ENCODE measurements at regions not wholly inside any gene's neighbourhood (a gene's known extent, or its start where the extent isn't known, plus 50 kb on each side); places are given as distances from the start of the nearest gene placed in this dataset.

DNA sequence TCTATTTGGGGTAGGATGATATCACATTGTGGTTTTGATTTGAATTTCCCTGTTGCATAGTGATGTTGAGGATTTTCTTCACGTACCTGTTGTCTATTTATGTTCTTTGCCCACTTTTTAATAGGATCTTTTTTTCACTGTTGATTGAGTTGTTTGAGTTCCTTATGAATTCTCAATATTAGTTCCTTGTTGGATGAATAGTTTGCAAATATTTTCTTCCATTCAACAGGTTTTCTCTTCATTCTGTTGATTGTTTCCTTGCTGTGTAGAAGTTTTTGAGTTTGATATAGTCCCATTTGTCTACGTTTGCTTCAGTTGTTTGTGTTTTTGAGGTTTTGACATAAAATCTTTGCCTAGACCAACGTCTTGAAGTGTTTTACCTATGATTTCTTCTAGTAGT lies 369.5 kb upstream of the CAMK1G start:
- intact Hi-C loops (cut with DNase I; ENCODE audit: low total_unique reads): no loop called here
- TF ChIP-seq, protein P1, sequence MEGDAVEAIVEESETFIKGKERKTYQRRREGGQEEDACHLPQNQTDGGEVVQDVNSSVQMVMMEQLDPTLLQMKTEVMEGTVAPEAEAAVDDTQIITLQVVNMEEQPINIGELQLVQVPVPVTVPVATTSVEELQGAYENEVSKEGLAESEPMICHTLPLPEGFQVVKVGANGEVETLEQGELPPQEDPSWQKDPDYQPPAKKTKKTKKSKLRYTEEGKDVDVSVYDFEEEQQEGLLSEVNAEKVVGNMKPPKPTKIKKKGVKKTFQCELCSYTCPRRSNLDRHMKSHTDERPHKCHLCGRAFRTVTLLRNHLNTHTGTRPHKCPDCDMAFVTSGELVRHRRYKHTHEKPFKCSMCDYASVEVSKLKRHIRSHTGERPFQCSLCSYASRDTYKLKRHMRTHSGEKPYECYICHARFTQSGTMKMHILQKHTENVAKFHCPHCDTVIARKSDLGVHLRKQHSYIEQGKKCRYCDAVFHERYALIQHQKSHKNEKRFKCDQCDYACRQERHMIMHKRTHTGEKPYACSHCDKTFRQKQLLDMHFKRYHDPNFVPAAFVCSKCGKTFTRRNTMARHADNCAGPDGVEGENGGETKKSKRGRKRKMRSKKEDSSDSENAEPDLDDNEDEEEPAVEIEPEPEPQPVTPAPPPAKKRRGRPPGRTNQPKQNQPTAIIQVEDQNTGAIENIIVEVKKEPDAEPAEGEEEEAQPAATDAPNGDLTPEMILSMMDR (IDR thresholded peaks at IDR 0.05): no peak
- TF ChIP-seq POLR2A (IDR thresholded peaks at IDR 0.05): no peak
- WGBS, 2 donors: 72 to 76% methylated on average over 3 of the region's 3 CpGs
- no peak overlapping the region for H3K4me3 ChIP-seq (ENCODE audit: low read depth, poor library complexity, severe bottlenecking)
- no peak for DNase-seq (ENCODE audit: low spot score in 2 of 2)

DNA sequence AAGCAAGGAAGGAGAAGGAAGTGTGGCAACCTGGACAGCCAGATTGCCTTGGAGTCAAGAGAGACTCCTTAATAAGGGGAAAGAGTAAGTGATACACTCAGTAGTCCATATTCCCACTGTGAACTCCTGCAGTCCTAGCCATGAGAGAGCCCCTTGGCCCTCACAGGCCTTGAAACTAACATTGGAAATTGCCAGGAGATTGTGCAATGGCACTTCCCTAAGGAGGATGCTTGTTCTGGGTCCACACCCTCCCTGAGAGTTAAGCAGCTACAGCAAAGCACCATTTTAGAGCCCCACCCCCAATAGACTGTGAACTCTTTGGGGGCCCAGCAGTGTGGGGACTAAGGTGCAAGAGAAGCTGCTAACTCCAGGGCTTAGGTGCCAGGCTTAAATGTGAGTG lies 367.7 kb upstream of the CAMK1G start:
- intact Hi-C loops (cut with DNase I; ENCODE audit: low total_unique reads): no loop called here
- H3K4me3 ChIP-seq (ENCODE audit: low read depth, poor library complexity, severe bottlenecking): no peak overlapping the region
- TF ChIP-seq, protein P1 (IDR thresholded peaks at IDR 0.05): no peak
- no peak for TF ChIP-seq POLR2A (IDR thresholded peaks at IDR 0.05)
- no peak for DNase-seq (ENCODE audit: low spot score in 2 of 2)

DNA sequence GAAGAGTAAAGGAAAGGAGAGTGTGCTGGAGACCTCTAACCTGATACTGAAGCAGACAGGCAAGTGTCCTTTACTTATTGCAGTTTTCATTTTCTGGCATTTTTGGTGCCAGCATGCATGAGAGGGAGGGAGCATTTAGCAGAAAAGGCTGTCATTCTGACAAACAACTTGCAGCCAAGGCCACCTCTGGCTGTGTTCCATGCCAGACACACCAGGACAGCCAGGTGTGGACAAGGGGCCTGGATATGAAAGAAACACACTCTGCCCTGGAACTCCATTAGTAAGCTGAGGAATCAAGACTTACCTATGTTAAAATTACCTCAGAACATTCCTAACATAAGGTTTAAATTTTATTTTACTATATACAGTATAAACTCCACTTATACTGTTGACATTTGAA lies 365.4 kb upstream of the CAMK1G start:
- TF ChIP-seq POLR2A (IDR thresholded peaks at IDR 0.05): no peak
- intact Hi-C loops (cut with DNase I; ENCODE audit: low total_unique reads): no loop called here
- DNase-seq (ENCODE audit: low spot score in 2 of 2): no peak
- no peak overlapping the region for H3K4me3 ChIP-seq (ENCODE audit: low read depth, poor library complexity, severe bottlenecking)

DNA sequence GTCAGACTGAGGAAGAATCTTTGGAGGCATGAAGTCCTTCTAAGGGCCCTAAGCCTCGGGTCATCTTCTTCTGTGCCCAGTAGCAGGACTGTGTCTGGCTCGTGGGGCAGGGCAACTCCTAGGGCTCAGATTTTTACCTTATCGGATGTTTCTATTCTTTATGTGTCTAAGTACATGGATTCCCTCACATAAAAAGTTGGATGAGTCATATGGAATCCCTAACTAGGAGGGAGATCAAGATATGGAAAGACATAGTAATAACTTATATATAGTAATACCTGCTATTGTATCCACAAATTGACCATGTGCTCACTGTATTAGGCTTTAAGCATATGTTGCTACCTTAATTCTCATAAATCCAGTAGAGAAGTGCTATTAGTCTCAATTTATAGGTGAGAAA lies 364.5 kb upstream of the CAMK1G start:
- TF ChIP-seq, protein P1 (IDR thresholded peaks at IDR 0.05): no peak
- TF ChIP-seq POLR2A (IDR thresholded peaks at IDR 0.05): no peak
- WGBS, 2 donors: 42 to 48% methylated on average over 3 of the region's 3 CpGs
- no peak for DNase-seq (ENCODE audit: low spot score in 2 of 2)
- intact Hi-C loops (cut with DNase I; ENCODE audit: low total_unique reads): no loop called here
- H3K4me3 ChIP-seq (ENCODE audit: low read depth, poor library complexity, severe bottlenecking): no peak overlapping the region

DNA sequence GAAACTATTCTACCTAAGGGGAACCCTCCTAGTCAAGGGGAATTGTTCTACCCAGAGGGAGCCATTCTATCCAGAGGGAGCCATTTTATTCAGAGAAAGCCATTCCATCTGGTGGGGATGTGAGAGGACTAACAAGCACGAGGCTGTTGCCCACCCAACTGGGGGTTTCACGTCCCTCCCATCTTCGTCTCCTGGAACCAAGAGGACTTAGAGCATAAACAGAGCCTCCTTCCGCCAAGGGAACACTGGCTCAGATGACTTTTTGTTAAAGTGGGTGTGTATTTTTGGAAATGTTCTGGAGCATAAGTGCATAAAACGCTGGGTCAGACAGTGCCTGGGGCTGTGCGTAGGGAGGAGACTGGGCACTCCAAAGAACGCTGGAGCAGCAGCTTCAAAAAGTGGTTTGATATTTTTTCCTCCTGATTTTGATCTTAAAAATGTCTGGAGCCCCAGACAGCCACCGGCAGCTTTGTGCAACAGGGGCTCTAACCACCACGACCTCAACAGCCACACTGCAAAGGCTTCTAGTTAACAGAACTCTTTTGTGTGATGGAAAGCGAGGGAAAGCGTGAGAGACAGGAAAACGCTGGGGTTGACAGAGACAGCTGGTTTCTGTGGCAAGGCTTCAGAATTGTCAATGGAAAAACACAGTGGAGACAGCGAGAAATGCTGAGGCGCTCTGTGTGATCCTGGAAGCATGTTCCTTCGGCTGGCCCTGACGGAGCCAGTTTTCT lies 363.6 kb upstream of the CAMK1G start:
- no peak overlapping the region for H3K4me3 ChIP-seq (ENCODE audit: low read depth, poor library complexity, severe bottlenecking)
- TF ChIP-seq POLR2A (IDR thresholded peaks at IDR 0.05): no peak
- TF ChIP-seq, protein P1 (IDR thresholded peaks at IDR 0.05): no peak
- intact Hi-C loops (cut with DNase I; ENCODE audit: low total_unique reads): no loop called here
- no peak for DNase-seq (ENCODE audit: low spot score in 2 of 2)
- WGBS, 2 donors: 33 to 45% methylated on average over 16 of the region's 16 CpGs

DNA sequence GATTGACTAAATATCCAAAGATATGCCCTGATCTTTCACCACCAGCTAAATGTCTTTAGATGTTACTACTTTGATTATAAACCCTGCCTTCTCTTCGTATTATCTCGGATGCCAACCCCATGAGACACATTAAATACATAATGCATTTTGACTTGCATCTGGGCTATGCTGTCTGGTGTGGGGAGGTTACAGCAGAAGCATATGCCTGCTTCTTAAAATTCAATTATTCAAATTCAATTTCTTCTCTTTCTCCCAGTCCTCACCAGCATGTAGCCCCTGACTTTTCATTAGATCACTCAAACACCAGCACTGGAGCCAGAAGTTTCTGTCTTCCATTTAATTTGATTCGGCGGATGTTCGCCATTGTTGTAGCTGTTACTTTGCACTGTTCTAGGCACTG lies 360.7 kb upstream of the CAMK1G start:
- 89% methylated on average over 5 of the region's 5 CpGs for WGBS, 2 donors
- DNase-seq (ENCODE audit: low spot score in 2 of 2): no peak
- TF ChIP-seq POLR2A (IDR thresholded peaks at IDR 0.05): no peak
- TF ChIP-seq, protein P1 (IDR thresholded peaks at IDR 0.05): no peak
- no peak overlapping the region for H3K4me3 ChIP-seq (ENCODE audit: low read depth, poor library complexity, severe bottlenecking)
- intact Hi-C loops (cut with DNase I; ENCODE audit: low total_unique reads): no loop called here

Measured in lower leg skin (tissue), 4 donors.